Nucleus accumbens (tissue), 56 donors: ENCODE measurements at regions not wholly inside any gene's neighbourhood (a gene's known extent, or its start where the extent isn't known, plus 50 kb on each side); places are given as distances from the start of the nearest gene placed in this dataset.
"Not testable (repeated sequence)": the region's sequence is repeated elsewhere in the genome, so short reads cannot be mapped to it uniquely, and the experiment has no call there.

Source experiments
- DNase-seq, 56 donors: peaks; one replicate each; lab custom pipeline; 2025; lab: John Stamatoyannopoulos, UW

DNA sequence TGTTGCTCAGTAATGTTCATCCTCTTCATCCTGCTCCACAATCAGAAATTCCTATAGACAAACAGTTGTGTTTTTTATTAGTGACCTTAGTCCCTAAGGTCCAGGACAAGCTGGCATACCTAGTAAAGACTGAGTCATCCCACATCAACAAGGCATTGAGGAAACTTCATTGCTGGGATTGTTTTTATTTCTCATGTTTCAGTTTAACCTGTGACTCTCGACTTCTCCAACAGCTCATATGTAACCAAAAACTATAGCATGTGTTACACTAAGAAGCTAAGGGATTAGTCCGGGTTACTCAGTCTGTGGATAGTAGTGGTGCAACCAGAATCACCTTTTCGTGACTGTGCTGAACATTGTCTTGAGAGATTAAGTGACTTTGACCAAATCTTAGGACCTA, 292.1 kb downstream of the RDH14 start:
- DNase-seq = no peak

DNA sequence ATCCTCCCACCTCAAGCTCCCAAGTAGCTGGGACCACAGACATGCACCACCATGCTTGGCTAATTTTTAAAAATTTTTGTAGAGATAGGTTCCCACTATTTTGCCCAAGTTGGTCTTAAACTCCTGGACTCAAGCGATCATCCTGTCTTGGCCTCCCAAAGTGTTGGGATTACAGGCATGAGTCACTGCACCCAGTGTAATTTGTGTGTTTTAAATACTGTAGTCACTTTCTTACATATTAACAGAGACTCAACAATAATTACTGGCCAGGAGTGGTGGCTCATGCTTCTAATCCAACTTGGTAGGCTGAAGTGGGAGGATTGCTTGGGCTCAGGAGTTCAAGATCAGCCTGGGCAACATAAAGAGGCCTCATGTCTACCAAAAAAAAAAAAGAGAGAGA, 293.0 kb downstream of the RDH14 start:
- DNase-seq = no peak

DNA sequence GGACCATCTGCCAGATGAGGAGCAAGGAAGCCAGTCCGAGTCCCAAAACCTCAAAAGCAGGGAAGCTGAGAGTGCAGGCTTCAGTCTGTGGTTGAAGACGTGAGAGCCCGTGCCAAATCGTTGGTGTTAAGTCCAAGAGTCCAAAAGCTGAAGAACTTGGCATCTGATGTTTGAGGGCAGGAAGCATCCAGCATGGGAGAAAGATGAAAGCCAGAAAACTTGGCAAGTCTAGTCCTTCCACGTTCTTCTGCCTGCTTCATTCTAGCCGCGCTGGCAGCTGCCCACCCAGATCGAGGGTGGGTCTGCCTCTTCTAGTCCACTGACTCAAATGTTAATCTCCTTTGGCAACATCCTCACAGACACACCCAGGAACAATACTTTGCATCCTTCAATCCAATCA, 293.8 kb downstream of the RDH14 start:
- DNase-seq = not testable (repeated sequence)

- no peak for DNase-seq
Measured at GRCh38 chr2:18265614-18266586, 294.6 kb downstream of the RDH14 start.

DNA sequence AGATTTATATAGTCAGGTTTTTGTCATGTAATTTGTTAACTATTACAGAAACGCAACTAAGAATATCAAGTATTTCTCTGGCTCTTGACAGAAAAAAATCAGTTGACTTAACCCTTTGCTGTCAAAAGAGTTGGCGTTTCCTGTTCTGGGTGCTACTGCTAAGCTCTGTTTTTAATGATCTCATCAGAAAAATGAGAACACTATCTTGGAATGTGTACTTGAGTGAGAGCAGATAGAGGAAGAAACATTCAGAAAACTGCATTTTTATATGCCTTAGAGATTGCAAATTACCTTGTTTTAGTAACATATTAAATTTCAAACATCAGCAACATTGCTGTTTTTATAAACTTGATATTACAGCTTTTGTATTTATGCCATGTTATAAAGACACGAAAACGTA, 297.9 kb downstream of the RDH14 start:
- DNase-seq = no peak

GRCh38 chr2:18253686-18254197, 306.7 kb downstream of the RDH14 start:
- DNase-seq = no peak

DNA sequence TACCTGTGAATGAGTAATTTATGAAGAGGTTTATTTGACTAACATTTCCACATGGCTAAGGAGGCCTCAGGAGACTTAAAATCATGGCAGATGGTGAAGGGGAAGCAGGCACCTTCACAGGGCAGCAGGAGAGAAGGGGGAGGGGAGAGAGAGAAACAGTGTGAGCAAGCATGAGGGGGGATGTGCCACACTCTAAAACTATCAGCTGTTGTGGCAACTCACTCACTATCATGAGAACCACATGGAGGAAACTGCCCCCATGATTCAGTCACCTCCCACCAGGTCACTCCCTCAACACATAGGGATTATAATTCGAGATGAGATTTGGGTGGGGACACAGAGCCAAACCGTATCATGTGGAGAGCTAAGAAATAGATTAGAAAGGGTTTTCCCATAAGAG, 309.0 kb downstream of the RDH14 start:
- no peak for DNase-seq

GRCh38 chr2:18247282-18248110, 313.0 kb downstream of the RDH14 start:
- DNase-seq = no peak

GRCh38 chr2:18245375-18245774, 315.1 kb downstream of the RDH14 start:
- DNase-seq = no peak

DNA sequence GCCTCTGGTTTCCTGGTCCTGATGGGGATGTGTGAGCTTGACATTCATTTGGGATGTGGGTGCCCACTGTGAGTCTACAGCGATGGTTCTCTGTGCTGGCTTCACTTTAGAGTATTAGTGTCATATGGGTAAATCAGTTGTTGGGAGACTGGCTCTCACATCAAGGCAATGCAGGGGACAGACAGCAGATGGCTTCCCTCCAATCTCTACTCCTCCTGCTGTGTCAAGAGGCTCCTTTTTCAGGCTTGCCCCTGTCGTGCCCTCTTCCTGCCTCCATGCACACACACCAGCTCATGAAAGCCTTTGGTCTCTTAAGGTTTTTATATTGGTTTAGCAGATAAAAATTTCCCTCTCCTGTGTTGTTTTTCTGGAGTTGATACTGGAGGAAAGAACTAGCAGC, 315.6 kb downstream of the RDH14 start:
- no peak for DNase-seq

GRCh38 chr2:18243816-18244215, 316.6 kb downstream of the RDH14 start:
- DNase-seq = no peak

DNA sequence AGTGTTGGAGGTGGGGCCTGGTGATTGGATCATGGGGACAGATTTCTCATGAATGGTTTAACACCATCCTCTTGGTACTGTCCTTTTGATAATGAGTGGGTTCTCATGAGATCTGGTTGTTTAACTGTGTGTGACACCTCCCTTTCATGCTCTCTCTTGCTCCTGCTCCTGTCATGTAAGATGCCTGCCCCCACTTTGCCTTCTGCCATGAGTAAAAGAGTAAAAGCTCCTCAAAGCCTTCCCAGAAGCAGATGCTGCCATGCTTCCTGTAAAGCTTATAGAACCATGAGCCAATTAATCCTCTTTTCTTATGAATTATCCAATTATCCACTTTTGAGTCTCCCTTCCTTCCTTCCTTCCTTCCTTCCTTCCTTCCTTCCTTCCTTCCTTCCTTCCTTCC, 317.7 kb downstream of the RDH14 start:
- no peak for DNase-seq

DNA sequence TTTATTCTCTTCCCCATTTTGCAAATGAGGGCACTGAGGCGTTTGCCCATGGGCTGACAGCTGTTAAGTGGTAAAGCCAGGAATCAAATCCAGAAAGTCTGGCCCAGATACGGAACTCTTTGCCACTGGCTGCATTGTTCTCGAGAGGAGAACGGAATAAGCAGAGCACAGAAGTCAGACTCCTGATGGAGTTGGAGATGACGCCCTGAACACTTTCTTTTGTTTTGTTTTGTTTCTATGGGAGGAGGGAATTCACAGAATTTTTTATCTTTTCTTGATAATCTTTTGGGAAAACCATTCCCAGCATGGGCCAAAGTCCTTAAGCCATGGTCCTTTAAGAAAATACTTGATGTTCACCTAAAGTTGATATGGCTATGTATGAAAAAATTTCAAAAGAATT, 322.2 kb downstream of the RDH14 start:
- DNase-seq = no peak

DNA sequence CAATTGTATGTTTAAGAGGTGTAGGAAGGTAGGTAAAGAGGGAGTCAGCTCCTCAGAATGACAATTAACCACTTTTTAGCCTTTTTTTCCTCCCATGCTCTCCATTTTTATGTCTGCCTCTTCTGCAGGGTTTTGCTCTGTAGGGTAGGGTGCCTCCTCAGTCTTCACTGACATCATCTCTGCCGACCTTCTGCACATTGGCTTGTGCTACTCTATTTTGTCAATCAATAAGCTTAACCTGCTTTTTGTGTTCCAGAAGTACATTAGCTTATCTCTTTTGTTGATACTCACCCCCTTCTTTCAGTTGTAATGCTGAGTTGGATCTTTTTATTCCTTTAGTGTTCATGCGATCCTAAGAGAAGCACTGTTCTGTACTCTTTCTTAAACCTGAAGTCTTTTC, 323.2 kb downstream of the RDH14 start:
- no peak for DNase-seq

DNA sequence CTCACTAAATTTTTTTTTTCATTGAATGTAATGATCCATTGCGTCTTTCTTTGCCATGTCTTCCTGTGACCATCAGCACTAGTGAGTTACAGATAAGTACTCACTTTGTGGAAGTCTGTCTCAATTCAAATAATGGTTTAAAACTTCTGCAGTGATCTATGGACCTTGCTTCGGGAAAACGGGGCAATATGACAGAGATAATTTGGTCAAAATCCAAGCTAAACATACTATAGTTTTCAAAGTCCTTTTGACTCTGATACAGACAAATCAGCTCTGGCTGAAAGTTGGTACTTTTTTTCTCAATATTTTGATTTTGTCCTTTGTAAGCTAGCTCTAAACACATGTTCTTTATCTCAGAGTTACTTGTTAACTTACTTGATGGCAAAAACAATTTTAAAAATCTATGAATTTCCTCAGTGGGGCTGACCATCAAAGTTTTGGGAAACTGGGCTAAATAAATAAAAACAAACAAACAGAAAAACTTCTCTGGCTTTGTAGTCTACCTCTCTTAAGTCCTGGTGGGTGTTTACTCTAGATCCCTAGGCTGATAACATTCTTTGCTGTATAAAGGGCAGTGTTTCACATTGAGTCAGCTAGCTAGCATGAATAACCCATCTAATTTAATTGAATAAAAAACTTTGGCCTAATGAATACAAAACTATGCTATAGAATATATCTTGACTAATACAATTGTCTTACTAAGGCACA, 327.6 kb downstream of the RDH14 start:
- no peak for DNase-seq

DNA sequence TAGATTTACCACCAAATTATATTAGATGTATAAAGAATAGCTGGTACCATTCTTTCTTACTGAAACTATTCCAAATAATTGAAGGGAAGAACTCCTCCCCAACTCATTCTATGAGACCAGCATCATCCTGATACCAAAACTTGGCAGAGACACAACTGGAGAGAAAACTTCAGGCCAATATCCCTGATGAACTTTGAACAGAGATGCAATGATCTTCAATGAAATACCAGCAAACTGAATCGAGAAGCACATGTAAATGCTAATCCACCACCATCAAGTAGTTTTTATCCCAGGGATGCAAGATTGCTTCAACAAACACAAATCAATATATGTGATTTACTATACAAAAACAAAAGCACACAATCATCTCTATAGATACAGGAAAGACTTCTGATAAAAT, 329.8 kb downstream of the RDH14 start:
- no peak for DNase-seq

DNA sequence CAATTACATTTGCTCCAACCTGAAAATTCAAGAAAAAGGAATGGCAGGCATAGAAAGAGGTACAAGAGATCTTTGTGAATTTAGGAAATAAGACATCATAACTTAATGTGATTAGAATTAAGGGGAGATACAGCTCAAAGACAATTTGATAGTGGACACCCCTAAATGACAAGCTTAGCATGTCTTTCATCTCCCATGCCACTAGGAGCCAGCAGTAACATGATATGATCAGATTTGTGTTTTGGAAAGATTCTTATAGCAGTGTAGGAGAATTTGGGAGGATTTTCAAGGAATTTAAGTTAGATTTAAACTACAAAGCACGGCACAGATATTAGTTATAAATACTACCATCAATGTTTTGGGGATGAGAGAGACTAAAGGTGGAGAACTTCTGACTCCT, 340.8 kb downstream of the RDH14 start:
- DNase-seq = no peak

GRCh38 chr2:18218160-18218933, 339.9 kb downstream of the KCNS3 start:
- no peak for DNase-seq

- no peak for DNase-seq
Measured at GRCh38 chr2:18214936-18215335, 336.5 kb downstream of the KCNS3 start.

GRCh38 chr2:18213986-18214385, 335.5 kb downstream of the KCNS3 start:
- no peak for DNase-seq
